Spinal cord (tissue), 9 donors: ENCODE measurements at regions not wholly inside any gene's neighbourhood (a gene's known extent, or its start where the extent isn't known, plus 50 kb on each side); places are given as distances from the start of the nearest gene placed in this dataset.

Experiments used
- DNase-seq, 6 donors: peaks; one replicate each; pipeline versions ENCODE4 v3.0.0 to v3.0.0-alpha.2; 2013 to 2015; ENCODE audit warnings: low spot score in 6 of 6, low read depth in 4 of 6
- H3K27ac ChIP-seq: one replicate; pipeline ENCODE4 v1.5.1; 2013; ENCODE audit warnings: low read depth, low read length, control low read depth
- H3K27me3 ChIP-seq: one replicate; pipeline ENCODE4 v1.6.1; 2013; ENCODE audit warnings: low read length; ENCODE audit not compliant: control insufficient read depth, insufficient read depth
- H3K36me3 ChIP-seq: one replicate; pipeline ENCODE4 v1.6.1; 2013; ENCODE audit warnings: low read length; ENCODE audit not compliant: control insufficient read depth, insufficient read depth
- H3K4me1 ChIP-seq: one replicate; pipeline ENCODE4 v1.6.1; 2013; ENCODE audit warnings: low read length; ENCODE audit not compliant: control insufficient read depth, insufficient read depth
- H3K4me3 ChIP-seq: one replicate; pipeline ENCODE4 v1.5.1; 2013; ENCODE audit warnings: low read depth, low read length, control low read depth
- H3K9me3 ChIP-seq: one replicate; pipeline ENCODE4 v1.6.1; 2013; ENCODE audit warnings: low read length; ENCODE audit not compliant: control insufficient read depth, insufficient read depth
- WGBS: methylation state at CpG from one replicate; pipeline ENCODE4 v1.1.5; 2013; ENCODE audit warnings: missing lambda C conversion rate; ENCODE audit not compliant: insufficient coverage; 5-methylcytosine and 5-hydroxymethylcytosine counted together
- donor health status: healthy.

DNA sequence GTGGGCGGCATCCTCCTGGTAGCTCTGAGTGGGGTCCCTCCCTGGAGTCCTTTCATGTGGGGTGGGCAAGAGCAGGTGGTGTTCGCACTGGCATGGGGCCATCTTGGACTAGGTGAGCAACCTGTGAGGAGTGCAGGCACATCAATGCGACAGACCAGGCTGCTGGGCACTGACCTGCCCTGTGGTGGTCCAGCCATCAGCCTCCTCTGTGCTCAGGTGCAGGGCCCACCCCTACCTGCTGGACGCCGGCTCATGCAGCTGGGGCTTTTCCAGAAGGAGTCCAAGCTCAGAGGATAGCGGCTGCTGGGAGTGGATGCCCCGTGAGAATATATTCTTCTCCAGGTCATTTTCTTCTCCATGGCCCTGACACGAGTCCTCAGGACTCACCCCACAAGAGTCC, 424.4 kb downstream of the GLRX3 start:
- no peak overlapping the region for H3K27ac ChIP-seq
- no peaks in the 10 kb centered on the region for H3K9me3 ChIP-seq
- H3K27me3 ChIP-seq = no peaks in the 10 kb centered on the region
- DNase-seq = no peak
- 87% methylated on average over 8 of the region's 8 CpGs for WGBS
- H3K4me3 ChIP-seq = no peak overlapping the region
- no peaks in the 10 kb centered on the region for H3K36me3 ChIP-seq
- peaks cover 40% of the 10 kb centered on the region for H3K4me1 ChIP-seq

DNA sequence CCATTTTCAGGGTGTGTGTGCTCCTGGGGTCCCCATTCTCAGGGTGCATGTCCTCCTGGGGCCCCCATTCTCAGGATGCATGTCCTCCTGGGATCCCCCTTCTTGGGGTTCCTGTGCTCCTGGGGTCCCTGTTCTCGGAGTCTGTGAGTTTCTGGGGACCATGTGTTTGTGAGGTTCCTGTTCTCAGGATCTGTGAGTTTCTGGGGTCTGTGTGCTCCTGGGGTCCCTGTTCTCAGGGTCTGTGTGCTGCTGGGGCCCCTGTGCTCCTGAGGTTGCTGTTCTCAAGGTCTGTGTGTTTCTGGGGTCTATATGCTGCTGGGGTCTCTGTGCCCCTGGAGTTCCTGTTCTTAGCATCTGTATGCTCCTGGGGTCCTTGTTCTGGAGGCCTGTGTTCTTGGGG, 425.5 kb downstream of the GLRX3 start:
- no peaks in the 10 kb centered on the region for H3K36me3 ChIP-seq
- 100% methylated on average over 1 of the region's 1 CpG for WGBS
- no peaks in the 10 kb centered on the region for H3K27me3 ChIP-seq
- H3K4me3 ChIP-seq = no peak overlapping the region
- peaks cover 44% of the 10 kb centered on the region for H3K4me1 ChIP-seq
- H3K27ac ChIP-seq = no peak overlapping the region
- no peak for DNase-seq
- H3K9me3 ChIP-seq = no peaks in the 10 kb centered on the region

DNA sequence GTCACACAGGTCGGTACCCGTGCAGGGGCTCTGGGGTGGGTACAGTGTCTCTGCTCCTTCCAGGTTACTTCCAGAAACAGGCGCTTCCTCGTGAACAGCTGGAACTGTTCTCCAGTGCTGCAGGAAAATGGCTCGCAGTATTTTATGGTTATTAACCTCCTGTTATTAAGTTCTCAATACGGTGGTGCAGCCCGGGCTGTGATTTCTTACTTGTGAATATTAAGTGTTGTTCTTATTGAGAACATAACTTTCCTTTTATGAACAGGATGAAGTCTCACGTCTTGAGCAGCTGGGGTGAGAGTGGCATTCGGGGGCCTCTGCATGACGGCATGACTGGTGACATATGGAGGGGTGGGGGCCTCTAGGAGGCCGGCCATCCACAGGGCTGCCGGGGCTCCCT, 430.8 kb downstream of the GLRX3 start:
- Histone ChIP-seq H3K4me3 (no peak overlapping the region), H3K9me3 (no peaks in the 10 kb centered on the region), H3K4me1 (peaks cover 18% of the 10 kb centered on the region), H3K27me3 (no peaks in the 10 kb centered on the region), H3K27ac (no peak overlapping the region), H3K36me3 (no peaks in the 10 kb centered on the region)
- DNase-seq = peak in 1 of 6 donors; percentile 86
- WGBS = 60% methylated on average over 9 of the region's 12 CpGs

DNA sequence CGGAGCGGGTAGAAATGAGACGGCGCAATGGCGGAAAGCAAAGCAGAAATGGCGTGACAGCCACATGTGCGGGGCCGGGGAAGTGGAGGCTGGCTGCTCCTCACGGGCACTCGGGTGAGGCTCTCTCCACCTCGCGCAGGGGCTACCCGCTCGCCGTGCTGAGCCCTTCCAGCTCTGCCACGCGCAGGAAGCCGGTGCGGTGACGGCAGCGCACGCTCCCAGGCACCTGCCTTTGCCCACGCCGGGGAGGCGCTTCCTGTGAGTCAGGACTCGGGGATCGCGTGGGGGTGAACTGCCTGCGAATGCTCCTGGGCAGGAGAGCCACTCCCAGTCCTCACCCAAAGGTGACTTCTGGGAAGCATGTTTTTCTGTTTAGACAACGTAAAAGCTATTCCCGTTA, 431.2 kb downstream of the GLRX3 start:
- Histone ChIP-seq H3K4me3 (no peak overlapping the region), H3K9me3 (no peaks in the 10 kb centered on the region), H3K27me3 (no peaks in the 10 kb centered on the region), H3K4me1 (peaks cover 18% of the 10 kb centered on the region), H3K27ac (no peak overlapping the region), H3K36me3 (no peaks in the 10 kb centered on the region)
- DNase-seq = no peak
- 95% methylated on average over 29 of the region's 31 CpGs for WGBS

DNA sequence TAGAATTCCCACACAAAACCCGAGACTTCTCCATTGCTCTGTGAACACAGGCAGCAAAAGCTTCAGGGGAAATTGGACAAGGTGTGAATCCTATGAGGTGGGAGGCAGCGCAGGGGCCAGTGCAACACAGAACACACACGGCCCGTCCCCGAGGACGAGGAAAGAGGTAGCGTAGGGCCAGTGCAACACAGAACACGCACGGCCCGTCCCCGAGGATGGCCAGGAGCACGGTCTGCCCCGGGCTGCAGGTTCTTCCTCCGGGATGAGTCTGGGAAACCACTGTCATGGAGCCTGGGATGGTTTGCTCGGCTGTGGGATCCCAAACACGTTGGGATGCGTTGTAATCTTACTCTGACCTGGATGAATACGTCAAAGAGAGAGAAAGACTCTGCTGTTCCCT, 432.1 kb downstream of the GLRX3 start:
- Histone ChIP-seq H3K27ac (no peak overlapping the region), H3K4me3 (no peak overlapping the region), H3K9me3 (no peaks in the 10 kb centered on the region), H3K4me1 (peaks cover 18% of the 10 kb centered on the region), H3K36me3 (no peaks in the 10 kb centered on the region), H3K27me3 (no peaks in the 10 kb centered on the region)
- 88% methylated on average over 14 of the region's 18 CpGs for WGBS
- no peak for DNase-seq

DNA sequence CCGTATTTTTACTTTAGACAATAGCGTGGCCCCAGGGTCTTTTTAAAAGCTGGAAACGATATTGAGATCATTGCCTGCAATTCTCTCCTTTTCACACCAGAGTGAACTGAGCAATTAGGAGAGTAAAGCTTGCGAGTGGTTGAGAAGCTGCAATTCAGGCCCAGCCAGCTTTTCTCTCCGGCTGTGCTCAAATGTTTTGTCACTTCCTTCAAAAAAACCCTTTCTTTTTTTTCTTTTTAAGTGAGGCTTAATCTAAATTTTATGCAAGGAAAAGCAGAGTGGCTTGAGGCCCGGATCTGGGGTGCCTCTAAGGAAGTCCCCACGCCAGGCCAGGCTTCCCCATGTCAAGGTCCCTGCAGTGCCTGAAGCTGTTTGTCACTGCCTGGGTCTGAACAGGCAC, 433.9 kb downstream of the GLRX3 start:
- no peaks in the 10 kb centered on the region for H3K36me3 ChIP-seq
- no peaks in the 10 kb centered on the region for H3K9me3 ChIP-seq
- no peak overlapping the region for H3K4me3 ChIP-seq
- peaks cover 15% of the 10 kb centered on the region for H3K4me1 ChIP-seq
- no peak overlapping the region for H3K27ac ChIP-seq
- H3K27me3 ChIP-seq = no peaks in the 10 kb centered on the region
- DNase-seq = peak in 2 of 6 donors; percentile 39 to 73
- 30% methylated on average over 2 of the region's 7 CpGs for WGBS

DNA sequence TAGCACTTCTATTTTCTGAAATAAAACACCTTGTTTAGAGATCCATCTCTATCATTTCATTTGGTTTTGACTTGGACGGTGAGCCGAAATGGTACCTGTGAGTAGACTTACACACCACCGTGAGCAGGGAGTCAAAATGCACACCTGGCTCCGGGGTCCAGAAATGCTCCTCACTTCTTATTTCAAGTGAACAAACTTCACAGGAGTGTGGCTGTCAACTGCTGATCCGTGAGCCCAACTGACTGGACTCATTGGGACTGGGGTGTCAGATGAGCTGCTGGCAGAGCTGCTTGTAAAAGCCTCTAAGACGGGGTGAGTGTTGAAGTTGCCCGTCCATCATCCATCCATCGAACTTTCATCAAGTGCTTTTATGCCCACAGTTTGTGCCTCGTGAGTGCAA, 435.5 kb downstream of the GLRX3 start:
- 89% methylated on average over 9 of the region's 9 CpGs for WGBS
- H3K27ac ChIP-seq = no peak overlapping the region
- no peaks in the 10 kb centered on the region for H3K27me3 ChIP-seq
- no peak for DNase-seq
- no peak overlapping the region for H3K4me3 ChIP-seq
- no peaks in the 10 kb centered on the region for H3K36me3 ChIP-seq
- no peaks in the 10 kb centered on the region for H3K9me3 ChIP-seq
- H3K4me1 ChIP-seq = peaks cover 6% of the 10 kb centered on the region

DNA sequence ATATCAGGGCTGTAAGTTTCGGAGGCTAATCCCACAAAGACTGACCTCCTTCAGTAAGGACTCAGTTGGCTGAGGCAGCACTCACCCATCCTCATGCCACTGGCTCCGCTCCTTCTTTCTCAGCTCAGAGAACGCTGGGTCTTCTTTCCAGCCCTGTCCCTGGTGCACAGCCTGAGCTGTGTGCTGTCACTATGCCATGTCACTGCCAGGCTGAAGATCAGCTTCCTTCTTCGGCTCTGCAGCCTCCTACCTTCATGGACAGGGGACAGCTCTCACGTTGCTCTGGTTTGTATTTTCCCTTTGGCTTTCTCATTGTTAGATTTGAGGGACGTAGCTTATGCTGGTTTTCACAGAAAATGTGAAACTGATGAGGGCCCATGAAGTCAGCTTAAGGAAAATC, 437.3 kb downstream of the GLRX3 start:
- Histone ChIP-seq H3K4me3 (no peak overlapping the region), H3K27ac (no peak overlapping the region), H3K27me3 (no peaks in the 10 kb centered on the region), H3K9me3 (no peaks in the 10 kb centered on the region), H3K36me3 (no peaks in the 10 kb centered on the region), H3K4me1 (no peaks in the 10 kb centered on the region)
- WGBS = 81% methylated on average over 6 of the region's 6 CpGs
- no peak for DNase-seq

DNA sequence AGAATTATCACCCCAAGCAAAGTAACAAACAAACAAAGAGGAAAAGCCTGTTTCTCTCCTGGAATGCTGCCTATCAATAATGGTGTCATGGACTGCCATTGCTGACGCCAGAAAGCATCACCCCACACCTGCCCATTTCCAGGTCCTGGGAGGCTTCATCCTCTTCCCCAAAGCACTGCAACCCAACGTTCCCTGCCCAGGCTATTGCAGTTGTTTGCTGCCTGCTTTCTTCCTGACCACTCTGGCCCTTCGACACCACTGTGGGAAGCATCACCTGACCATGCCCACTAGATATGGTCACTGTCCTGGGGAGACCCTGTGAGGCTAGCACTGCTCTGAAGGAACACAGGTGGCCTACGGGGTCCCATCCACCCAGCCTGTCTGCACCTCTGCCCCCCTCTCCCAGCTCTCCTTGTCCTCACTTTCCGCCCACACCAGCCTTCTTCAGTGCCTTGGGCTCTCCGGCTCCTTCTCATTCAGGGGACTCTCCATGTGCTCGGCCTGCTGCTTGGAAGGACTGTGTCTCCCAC, 439.6 kb downstream of the GLRX3 start:
- no peaks in the 10 kb centered on the region for H3K27me3 ChIP-seq
- H3K36me3 ChIP-seq = no peaks in the 10 kb centered on the region
- no peak overlapping the region for H3K27ac ChIP-seq
- no peaks in the 10 kb centered on the region for H3K9me3 ChIP-seq
- no peak for DNase-seq
- no peak overlapping the region for H3K4me3 ChIP-seq
- WGBS = 89% methylated on average over 7 of the region's 7 CpGs
- no peaks in the 10 kb centered on the region for H3K4me1 ChIP-seq

DNA sequence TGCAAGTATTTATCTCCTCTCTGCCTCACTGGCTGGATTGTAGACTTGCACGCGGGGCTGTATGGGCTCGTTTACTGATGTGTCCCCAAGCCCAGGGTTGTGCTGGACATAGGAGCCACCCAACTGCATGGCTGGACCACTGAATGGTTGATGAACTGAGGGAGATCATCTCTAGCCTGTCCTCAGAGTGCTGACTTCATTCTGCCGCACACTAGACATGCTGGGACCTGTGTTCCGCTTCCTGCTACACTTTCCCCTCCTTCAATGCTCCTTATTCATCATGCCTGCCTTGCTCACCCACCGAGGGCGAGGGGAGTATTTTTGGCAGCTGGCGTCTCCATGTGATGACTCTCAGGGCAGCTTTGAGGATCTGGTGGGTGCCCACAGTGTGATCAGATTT, 440.2 kb downstream of the GLRX3 start:
- H3K36me3 ChIP-seq = no peaks in the 10 kb centered on the region
- WGBS = 94% methylated on average over 5 of the region's 8 CpGs
- no peak for DNase-seq
- no peaks in the 10 kb centered on the region for H3K4me1 ChIP-seq
- H3K4me3 ChIP-seq = no peak overlapping the region
- H3K27ac ChIP-seq = no peak overlapping the region
- H3K9me3 ChIP-seq = no peaks in the 10 kb centered on the region
- no peaks in the 10 kb centered on the region for H3K27me3 ChIP-seq
